HAP-1 (cell line): ENCODE measurements at regions not wholly inside any gene's neighbourhood (a gene's known extent, or its start where the extent isn't known, plus 50 kb on each side); places are given as distances from the start of the nearest gene placed in this dataset.

ENCODE experiments used
- DNase-seq, 2 experiments: peaks; one replicate each; pipeline ENCODE4 v3.0.0-alpha.2; 2016 to 2020; ENCODE audit warnings: low spot score in 2 of 2
- H3K27me3 ChIP-seq: fragments of 250-450 bp; sonication (Bioruptor Pico); 2 replicates; pipeline ENCODE4 v1.5.1; 2020; ENCODE audit warnings: low read depth, mild to moderate bottlenecking, moderate library complexity
- H3K36me3 ChIP-seq: fragments of 250-450 bp; sonication (Bioruptor Pico); replicated peaks from 2 replicates; pipeline ENCODE4 v1.5.1; 2020; ENCODE audit warnings: mild to moderate bottlenecking
- H3K4me1 ChIP-seq: fragments of 250-450 bp; sonication (Bioruptor Pico); 2 replicates; pipeline ENCODE4 v1.5.1; 2020; ENCODE audit warnings: mild to moderate bottlenecking
- H3K4me3 ChIP-seq: fragments of 250-450 bp; sonication (Bioruptor Pico); 2 replicates; pipeline ENCODE4 v1.5.1; 2020; ENCODE audit warnings: mild to moderate bottlenecking, moderate library complexity
- H3K9me3 ChIP-seq: fragments of 250-450 bp; sonication (Bioruptor Pico); 2 replicates; pipeline ENCODE4 v1.5.1; 2020; ENCODE audit warnings: mild to moderate bottlenecking, moderate library complexity
- in situ Hi-C: fragments of 300-500 bp; cut with MboI; formaldehyde crosslinking; loops from 3 replicates; pipeline ENCODE4 v1.14.3; 2020; ENCODE audit warnings: low sequenced_read_pairs, inconsistent platforms, mixed read lengths

DNA sequence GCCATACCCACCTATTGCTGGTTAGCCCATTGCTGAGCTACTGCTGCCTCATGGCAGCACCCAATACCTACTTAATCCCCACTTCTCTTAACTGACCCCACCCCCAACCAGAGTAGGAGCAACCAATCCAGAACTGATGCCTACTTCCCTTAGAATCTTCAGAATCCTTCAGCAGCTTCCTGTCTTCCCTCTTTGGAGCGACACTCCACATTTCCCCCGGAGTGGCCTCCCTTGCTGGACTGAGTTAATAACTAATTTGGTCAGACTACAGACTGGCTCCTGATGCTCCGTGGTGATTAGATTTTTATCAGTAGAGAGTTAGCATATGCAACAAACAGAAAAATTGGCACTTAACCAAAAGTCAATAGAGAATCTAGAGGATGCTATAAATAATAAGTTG is 51.2 kb upstream of the UBR2 start:
- H3K4me3 ChIP-seq, result no peak overlapping the region
- peaks cover 4% of the 10 kb centered on the region; the same call in 1 of the 2 replicates for H3K4me1 ChIP-seq
- in situ Hi-C loops, result no loop called here
- no peaks in the 10 kb centered on the region for H3K27me3 ChIP-seq
- no peaks in the 10 kb centered on the region for H3K36me3 ChIP-seq
- no peaks in the 10 kb centered on the region for H3K9me3 ChIP-seq
- no peak for DNase-seq

GRCh38 chr6:42511803-42512422 is 51.9 kb upstream of the UBR2 start:
- in situ Hi-C loops, result no loop called here

GRCh38 chr6:42510795-42511194 is 53.0 kb upstream of the UBR2 start:
- no peaks in the 10 kb centered on the region for H3K36me3 ChIP-seq
- H3K4me3 ChIP-seq, result no peak overlapping the region

More at GRCh38 chr6:42511803-42512422, 51.9 kb upstream of the UBR2 start:
- Histone ChIP-seq H3K36me3 (no peaks in the 10 kb centered on the region), H3K9me3 (no peaks in the 10 kb centered on the region), H3K4me1 (peaks cover 4% of the 10 kb centered on the region; the same call in 1 of the 2 replicates), H3K4me3 (no peak overlapping the region), H3K27me3 (no peaks in the 10 kb centered on the region)
- DNase-seq, result no peak

GRCh38 chr6:42509765-42510164 is 54.1 kb upstream of the UBR2 start:
- no peaks in the 10 kb centered on the region for H3K9me3 ChIP-seq
- peaks cover 4% of the 10 kb centered on the region; the same call in 1 of the 2 replicates for H3K4me1 ChIP-seq
- no peak for DNase-seq
- H3K4me3 ChIP-seq, result no peak overlapping the region
- H3K27me3 ChIP-seq, result no peaks in the 10 kb centered on the region
- no peaks in the 10 kb centered on the region for H3K36me3 ChIP-seq
- in situ Hi-C loops, result no loop called here

More at GRCh38 chr6:42510795-42511194, 53.0 kb upstream of the UBR2 start:
- no peak for DNase-seq
- peaks cover 4% of the 10 kb centered on the region; the same call in 1 of the 2 replicates for H3K4me1 ChIP-seq
- H3K27me3 ChIP-seq, result no peaks in the 10 kb centered on the region
- in situ Hi-C loops, result no loop called here
- H3K9me3 ChIP-seq, result no peaks in the 10 kb centered on the region

- in situ Hi-C loops, result no loop called here
- no peaks in the 10 kb centered on the region for H3K27me3 ChIP-seq
- no peak overlapping the region for H3K4me3 ChIP-seq
- no peaks in the 10 kb centered on the region for H3K36me3 ChIP-seq
- no peaks in the 10 kb centered on the region for H3K9me3 ChIP-seq
- DNase-seq, result no peak
- H3K4me1 ChIP-seq, result peaks cover 4% of the 10 kb centered on the region; the same call in 1 of the 2 replicates
These were observed 54.6 kb upstream of the UBR2 start for GRCh38 chr6:42509256-42509655.

DNA sequence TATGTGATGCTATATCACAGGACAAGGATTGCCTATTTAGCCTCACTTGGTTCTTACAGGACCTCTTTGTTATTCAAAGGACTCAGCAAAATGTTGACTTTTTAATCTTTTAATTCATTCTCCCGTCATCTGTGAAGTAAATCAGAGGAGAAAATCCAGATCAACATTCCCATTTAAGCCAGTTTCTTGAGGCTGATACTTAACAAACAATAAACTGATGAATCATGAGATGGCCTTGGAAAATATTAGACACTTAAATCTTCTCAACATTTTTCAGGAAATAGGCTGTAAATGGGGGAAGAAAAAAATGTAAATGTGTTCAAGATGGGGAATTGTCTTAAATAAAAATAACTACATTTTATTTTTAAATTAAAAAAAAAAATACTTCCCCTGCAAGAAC is 55.9 kb upstream of the UBR2 start:
- Histone ChIP-seq H3K9me3 (no peaks in the 10 kb centered on the region), H3K27me3 (no peaks in the 10 kb centered on the region), H3K4me3 (no peak overlapping the region), H3K4me1 (peaks cover 4% of the 10 kb centered on the region; the same call in 1 of the 2 replicates), H3K36me3 (no peaks in the 10 kb centered on the region)
- in situ Hi-C loops, result no loop called here
- peak in 1 of 2 experiments; percentile 85 for DNase-seq

- Histone ChIP-seq H3K9me3 (no peaks in the 10 kb centered on the region), H3K4me1 (peaks cover 4% of the 10 kb centered on the region; the same call in 1 of the 2 replicates), H3K27me3 (peaks cover 2% of the 10 kb centered on the region; the same call in 1 of the 2 replicates), H3K36me3 (no peaks in the 10 kb centered on the region), H3K4me3 (no peak overlapping the region)
- in situ Hi-C loops, result no loop called here
- DNase-seq, result no peak
These were observed 55.5 kb upstream of the TRERF1 start for GRCh38 chr6:42507195-42507594.

- in situ Hi-C loops, result no loop called here
- Histone ChIP-seq H3K36me3 (no peaks in the 10 kb centered on the region), H3K4me3 (no peak overlapping the region), H3K9me3 (peaks cover under 1% of the 10 kb centered on the region; the same call in 1 of the 2 replicates), H3K27me3 (peaks cover 2% of the 10 kb centered on the region; the same call in 1 of the 2 replicates), H3K4me1 (peaks cover 4% of the 10 kb centered on the region; the same call in 1 of the 2 replicates)
- DNase-seq, result no peak
These were observed 54.3 kb upstream of the TRERF1 start for GRCh38 chr6:42506070-42506469.

- no peak for DNase-seq
- H3K27me3 ChIP-seq, result peaks cover 2% of the 10 kb centered on the region; the same call in 1 of the 2 replicates
- H3K9me3 ChIP-seq, result peaks cover 4% of the 10 kb centered on the region; the same call in 1 of the 2 replicates
- H3K4me1 ChIP-seq, result peaks cover 4% of the 10 kb centered on the region; the same call in 1 of the 2 replicates
- no peaks in the 10 kb centered on the region for H3K36me3 ChIP-seq
- no peak overlapping the region for H3K4me3 ChIP-seq
- in situ Hi-C loops, result no loop called here
These were observed 53.6 kb upstream of the TRERF1 start for GRCh38 chr6:42505385-42505718.

DNA sequence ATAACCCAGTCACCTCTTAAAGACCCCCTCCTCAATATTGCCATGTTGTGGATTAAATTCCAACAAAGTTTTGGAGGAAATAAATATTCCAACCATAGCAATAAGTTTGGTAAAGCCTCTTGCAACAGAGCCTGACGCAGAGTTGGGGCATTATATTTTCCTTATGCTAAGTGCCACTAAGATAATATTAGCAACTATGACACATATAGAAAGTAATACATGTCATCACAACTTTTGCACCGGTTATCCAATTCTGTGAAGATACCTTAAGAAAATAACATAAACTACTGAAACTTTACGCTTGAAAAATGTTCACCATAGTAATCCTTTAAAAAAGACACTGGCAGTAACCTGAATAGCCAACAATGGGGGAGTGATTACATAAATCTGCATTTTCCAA is 52.2 kb upstream of the TRERF1 start:
- Histone ChIP-seq H3K4me3 (no peak overlapping the region), H3K9me3 (peaks cover 4% of the 10 kb centered on the region; the same call in 1 of the 2 replicates), H3K27me3 (peaks cover 2% of the 10 kb centered on the region; the same call in 1 of the 2 replicates), H3K4me1 (peaks cover 4% of the 10 kb centered on the region; the same call in 1 of the 2 replicates), H3K36me3 (no peaks in the 10 kb centered on the region)
- no peak for DNase-seq
- in situ Hi-C loops, result no loop called here

DNA sequence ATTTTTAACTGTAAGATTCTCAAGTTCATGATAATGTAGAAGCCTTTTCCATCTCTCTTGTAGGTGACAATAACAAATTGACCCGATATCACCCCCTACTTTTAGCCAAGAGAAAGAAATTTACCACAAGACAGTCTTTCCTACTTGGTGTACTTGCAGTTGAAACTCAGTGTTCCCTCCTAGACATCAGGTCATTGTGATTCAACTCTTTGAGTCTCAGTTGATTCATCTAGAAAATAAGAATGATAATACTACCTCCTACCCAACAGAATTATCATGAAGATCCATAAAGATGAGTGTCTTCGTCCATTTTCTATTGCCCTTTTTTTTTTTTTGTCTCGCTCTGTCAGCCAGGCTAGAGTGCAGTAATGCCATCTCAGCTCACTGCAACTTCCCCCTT is 51.3 kb upstream of the TRERF1 start:
- DNase-seq, result no peak
- Histone ChIP-seq H3K4me1 (peaks cover under 1% of the 10 kb centered on the region; the same call in 1 of the 2 replicates), H3K36me3 (no peaks in the 10 kb centered on the region), H3K4me3 (no peak overlapping the region), H3K9me3 (peaks cover 4% of the 10 kb centered on the region; the same call in 1 of the 2 replicates), H3K27me3 (peaks cover 2% of the 10 kb centered on the region; the same call in 1 of the 2 replicates)
- in situ Hi-C loops, result no loop called here

GRCh38 chr6:42502127-42502526 is 50.4 kb upstream of the TRERF1 start:
- H3K4me1 ChIP-seq, result no peaks in the 10 kb centered on the region
- in situ Hi-C loops, result no loop called here

More at GRCh38 chr6:42502127-42502526, 50.4 kb upstream of the TRERF1 start:
- Histone ChIP-seq H3K4me3 (no peak overlapping the region), H3K9me3 (peaks cover 4% of the 10 kb centered on the region; the same call in 1 of the 2 replicates), H3K27me3 (peaks cover 2% of the 10 kb centered on the region; the same call in 1 of the 2 replicates), H3K36me3 (no peaks in the 10 kb centered on the region)
- DNase-seq, result no peak
